GM13976 (cell line): ENCODE measurements at regions not wholly inside any gene's neighbourhood (a gene's known extent, or its start where the extent isn't known, plus 50 kb on each side); places are given as distances from the start of the nearest gene placed in this dataset.

ENCODE experiments used
- DNase-seq: peaks from one replicate; pipeline ENCODE4 v3.0.0; 2012; ENCODE audit warnings: low spot score
- in situ Hi-C: fragments of 300-500 bp; cut with MboI; formaldehyde crosslinking; loops from one replicate; pipeline ENCODE4 v1.12.0; 2022; ENCODE audit warnings: low sequenced_read_pairs, mixed read lengths, inconsistent platforms; ENCODE audit not compliant: unreplicated experiment
- TF ChIP-seq, protein P1 (sequence below): IDR thresholded peaks from 2 replicates; pipeline ENCODE4 v1.5.1; 2012; ENCODE audit warnings: borderline replicate concordance, mild to moderate bottlenecking; ENCODE audit not compliant: insufficient read depth; ENCODE audit errors: extremely low read depth, missing control alignments, control extremely low read depth

DNA sequence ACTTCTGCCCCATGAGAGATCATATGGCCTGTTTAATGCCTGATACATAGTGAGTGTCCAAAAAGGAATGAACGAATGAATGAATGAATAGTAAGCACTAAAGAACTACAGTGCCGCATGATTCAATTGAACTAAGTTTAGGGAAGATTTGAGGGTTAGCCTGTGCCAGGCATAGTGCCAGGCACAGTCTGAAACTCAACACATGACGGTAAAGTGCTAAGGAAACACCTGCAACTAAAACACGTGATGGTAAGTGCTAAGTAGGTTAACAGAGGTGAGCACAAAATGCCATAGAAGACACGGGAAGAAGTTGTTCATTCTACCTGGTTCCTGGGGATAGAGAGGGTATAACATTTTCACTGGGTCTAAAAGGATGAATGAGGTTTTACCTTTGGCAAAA is 93.5 kb upstream of the DBX1 start:
- in situ Hi-C loops: no loop called here
- TF ChIP-seq, protein P1, sequence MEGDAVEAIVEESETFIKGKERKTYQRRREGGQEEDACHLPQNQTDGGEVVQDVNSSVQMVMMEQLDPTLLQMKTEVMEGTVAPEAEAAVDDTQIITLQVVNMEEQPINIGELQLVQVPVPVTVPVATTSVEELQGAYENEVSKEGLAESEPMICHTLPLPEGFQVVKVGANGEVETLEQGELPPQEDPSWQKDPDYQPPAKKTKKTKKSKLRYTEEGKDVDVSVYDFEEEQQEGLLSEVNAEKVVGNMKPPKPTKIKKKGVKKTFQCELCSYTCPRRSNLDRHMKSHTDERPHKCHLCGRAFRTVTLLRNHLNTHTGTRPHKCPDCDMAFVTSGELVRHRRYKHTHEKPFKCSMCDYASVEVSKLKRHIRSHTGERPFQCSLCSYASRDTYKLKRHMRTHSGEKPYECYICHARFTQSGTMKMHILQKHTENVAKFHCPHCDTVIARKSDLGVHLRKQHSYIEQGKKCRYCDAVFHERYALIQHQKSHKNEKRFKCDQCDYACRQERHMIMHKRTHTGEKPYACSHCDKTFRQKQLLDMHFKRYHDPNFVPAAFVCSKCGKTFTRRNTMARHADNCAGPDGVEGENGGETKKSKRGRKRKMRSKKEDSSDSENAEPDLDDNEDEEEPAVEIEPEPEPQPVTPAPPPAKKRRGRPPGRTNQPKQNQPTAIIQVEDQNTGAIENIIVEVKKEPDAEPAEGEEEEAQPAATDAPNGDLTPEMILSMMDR: no peak
- DNase-seq: no peak

DNA sequence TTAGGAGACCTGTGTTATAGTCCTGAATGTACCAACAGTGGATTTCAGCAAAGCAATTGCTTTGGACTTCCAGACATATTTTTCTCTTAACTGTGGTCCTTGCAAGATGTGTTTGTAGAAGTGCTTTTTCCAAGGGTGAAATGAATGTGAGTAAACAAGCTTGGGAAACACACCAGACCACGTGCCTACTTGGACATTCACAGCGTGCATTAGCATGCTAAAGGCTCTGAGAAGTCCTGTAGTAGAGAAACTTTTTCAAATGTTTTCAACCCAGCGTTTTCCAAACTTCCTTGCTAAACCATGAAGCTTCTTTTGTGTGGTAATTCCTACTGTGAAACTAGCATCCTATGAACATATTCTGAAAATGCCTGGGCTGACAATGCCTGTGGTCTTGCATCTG is 91.2 kb upstream of the DBX1 start:
- TF ChIP-seq, protein P1: no peak
- in situ Hi-C loops: no loop called here
- DNase-seq: no peak

DNA sequence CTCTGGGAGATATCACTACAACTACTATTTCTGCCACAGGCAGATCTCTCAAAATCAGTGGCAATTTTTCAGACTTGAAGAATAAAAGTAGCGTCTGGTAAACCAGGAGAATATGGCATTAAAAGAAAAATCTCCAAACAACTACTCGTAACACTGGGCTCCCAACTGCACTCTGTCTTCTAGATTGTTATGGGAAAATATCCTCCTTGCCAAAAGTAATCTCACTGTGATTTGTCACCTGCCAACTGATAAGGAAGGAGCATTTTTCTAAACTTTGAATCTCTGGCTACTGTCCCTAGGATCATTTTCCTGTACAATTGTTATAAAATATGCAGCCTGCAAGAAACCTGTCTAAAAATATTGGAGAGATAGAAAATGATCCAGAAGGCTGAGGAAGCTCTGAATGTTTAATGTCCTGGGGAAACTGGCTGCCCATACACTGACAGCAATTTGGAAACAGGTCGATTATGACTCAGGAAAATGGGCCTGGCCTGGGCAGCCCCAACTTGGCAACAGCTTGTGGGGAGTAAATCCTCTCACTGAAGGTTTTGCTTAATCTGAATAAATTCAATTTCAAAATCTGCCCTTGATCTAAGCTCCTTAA is 90.5 kb upstream of the DBX1 start:
- TF ChIP-seq, protein P1: no peak
- in situ Hi-C loops: no loop called here

DNA sequence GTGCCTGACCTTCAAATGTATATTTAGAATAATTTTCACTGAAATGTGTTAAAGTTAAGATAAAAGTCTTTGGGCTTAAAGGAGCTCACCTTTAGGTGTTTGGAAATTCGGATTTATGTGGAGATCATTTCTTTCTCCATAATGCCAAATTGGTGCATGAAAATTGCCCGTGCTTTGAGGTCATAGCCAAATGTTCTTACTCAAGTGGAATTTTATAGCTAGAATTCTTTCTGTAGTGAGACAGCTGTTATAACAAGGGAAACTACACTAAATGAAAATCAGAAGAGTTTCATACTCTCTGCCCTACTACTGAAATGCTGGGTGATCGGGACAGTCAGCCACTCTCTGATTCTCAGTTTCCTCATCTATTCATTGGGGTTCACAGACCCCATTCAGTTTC is 89.5 kb upstream of the DBX1 start:
- in situ Hi-C loops: no loop called here
- TF ChIP-seq, protein P1: no peak
- DNase-seq: no peak

More for the DNA sequence above, 90.5 kb upstream of the DBX1 start:
- DNase-seq: no peak

DNA sequence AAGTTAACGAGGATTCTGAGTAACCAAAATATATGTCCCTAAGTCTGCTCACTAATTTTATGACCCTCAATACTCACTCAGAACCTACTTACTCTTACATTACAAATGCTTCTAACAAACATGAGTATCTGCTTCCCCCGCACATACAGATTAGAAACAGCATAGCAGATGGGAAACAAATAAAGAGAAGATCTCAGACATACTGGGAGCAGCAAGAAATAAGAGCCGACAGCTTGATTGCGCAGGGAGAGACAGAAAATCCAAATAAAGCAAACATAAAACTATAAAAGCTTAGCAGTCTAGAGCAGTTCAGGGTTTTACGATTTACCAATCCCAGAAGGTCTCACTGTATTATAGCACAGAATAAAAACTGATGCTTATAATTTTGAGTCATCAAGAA is 89.1 kb upstream of the DBX1 start:
- in situ Hi-C loops: no loop called here
- DNase-seq: no peak
- TF ChIP-seq, protein P1: no peak

DNA sequence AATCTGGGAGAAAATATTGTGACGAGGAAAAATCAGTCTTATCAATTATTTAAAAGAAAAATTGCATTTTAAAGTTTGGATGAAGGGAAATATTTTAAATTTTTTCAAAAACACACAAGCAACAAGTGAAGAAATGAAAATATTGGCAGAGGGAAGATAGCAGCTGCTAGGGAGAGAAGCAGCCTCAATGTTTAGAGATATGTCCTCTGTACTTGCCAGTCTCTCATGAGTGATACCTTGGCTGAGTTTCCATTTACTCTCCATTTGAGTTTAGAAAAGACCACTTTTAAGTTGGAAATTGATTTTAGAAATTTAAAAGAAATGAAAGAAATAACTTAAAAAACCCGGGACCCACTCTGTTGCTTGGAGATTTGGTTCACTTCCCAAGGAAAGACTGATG is 88.6 kb upstream of the DBX1 start:
- TF ChIP-seq, protein P1: no peak
- in situ Hi-C loops: no loop called here
- DNase-seq: no peak
